HG02610 (cell line): ENCODE measurements at regions not wholly inside any gene's neighbourhood (a gene's known extent, or its start where the extent isn't known, plus 50 kb on each side); places are given as distances from the start of the nearest gene placed in this dataset.

Source experiments
- ATAC-seq: cut with Tn5 transposase; IDR thresholded peaks from one replicate; pipeline ENCODE4 v1.9.1; 2021; ENCODE audit warnings: mild to moderate bottlenecking, moderate library complexity; ENCODE audit not compliant: unreplicated experiment

- ATAC-seq = no peak
Measured at GRCh38 chr2:235345745-235346144, 148.1 kb upstream of the AGAP1 start.

DNA sequence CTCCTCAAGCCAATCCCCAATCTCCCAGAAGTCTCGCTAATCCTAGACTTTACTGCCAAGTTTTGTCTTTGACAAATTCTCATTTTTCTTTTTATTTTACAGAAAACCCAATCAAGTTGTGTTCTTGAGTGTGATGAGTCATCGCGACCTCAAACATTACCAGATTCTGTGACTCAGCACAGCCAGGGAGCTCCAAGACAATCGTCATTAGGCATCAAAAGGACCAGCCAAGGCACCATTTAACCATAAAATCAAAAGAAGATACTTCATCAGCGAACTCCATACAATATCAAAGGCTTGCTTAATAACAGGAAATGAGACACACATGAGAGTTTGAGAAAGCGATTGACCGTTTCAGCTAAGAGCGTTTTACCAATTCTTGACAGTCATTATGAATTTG, 146.2 kb upstream of the AGAP1 start:
- ATAC-seq = no peak

- ATAC-seq = no peak
Measured at GRCh38 chr2:235348329-235348728, 145.5 kb upstream of the AGAP1 start.

DNA sequence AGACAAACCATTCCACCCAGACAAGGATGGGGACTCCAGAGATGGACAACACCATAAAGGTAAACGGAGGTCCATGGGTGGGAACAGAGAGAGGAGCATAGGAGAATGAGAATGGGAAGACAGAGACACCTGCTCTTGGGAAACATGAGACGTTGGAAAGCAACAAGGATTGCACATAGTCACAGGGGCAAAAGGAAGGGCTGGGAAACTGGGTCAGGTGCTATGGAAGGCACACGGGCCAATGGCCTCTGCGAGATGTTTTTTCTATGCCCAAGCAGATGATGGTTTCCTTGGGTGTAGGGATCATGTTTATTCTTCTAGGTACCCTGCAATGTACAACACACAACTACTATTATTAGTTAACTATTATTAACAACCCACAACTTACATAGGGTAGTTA, 143.6 kb upstream of the AGAP1 start:
- ATAC-seq = no peak

- ATAC-seq = no peak
Measured at GRCh38 chr2:235352541-235352940, 141.3 kb upstream of the AGAP1 start.

- ATAC-seq = no peak
Measured at GRCh38 chr2:235357881-235358280, 136.0 kb upstream of the AGAP1 start.

- ATAC-seq = no peak
Measured at GRCh38 chr2:235358981-235359471, 134.8 kb upstream of the AGAP1 start.

DNA sequence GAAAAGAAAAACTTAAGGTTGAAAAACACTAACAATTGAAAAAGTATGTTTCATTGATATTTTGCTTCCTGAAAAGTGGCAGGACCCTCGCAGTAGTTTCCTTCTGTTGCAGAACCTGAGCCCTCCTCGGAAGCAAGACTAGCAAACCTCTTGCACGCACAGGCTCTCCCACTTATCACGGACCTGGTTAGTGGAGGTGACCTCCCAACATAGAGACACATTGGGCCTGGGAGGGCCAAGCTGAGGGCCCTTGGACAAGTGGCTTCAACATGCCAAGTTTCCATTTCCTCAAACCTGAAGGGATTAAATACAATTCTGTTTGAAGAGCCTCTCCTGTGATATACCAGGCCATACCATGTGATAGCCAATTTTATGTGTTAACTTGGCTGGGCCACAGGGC, 133.4 kb upstream of the AGAP1 start:
- no peak for ATAC-seq

- no peak for ATAC-seq
Measured at GRCh38 chr2:235365743-235366142, 128.1 kb upstream of the AGAP1 start.

DNA sequence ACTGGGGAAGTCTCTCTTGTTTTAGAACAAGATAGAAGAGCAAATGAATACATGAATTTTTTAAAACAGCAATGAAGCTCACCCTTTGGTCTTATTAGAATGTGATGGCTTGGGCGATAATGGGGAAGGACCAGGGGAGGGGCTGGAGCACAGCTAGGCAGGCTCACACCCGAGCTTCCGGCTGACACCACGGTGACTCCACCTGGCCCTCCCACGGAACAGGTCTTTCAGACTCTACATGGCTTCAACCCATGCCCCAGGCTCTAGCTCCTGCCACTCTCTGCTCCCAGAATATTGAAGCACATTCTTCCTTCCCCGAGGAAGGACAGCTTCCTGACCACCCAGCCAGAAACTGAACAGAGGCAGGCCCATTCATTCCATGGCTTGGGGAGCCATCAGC, 127.5 kb upstream of the AGAP1 start:
- no peak for ATAC-seq

GRCh38 chr2:235366807-235367206, 127.0 kb upstream of the AGAP1 start:
- ATAC-seq = no peak

DNA sequence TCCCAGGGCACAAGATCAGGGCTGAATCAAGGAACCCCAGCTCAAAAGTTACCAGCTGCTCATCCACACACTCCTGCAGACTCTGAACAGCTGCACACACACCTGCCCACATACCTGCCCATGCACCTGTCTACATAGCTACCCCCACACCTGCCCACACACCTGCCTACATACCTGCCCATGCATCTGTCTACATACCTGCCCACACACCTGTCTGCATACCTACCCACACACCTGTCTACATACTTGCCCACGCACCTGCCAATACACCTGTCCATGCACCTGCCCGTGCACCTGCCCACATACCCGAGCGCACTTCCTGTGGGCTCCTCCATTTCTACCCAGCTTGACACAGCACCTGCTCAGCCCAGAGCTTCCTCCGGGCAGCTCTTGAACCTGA, 122.8 kb upstream of the AGAP1 start:
- ATAC-seq = no peak

DNA sequence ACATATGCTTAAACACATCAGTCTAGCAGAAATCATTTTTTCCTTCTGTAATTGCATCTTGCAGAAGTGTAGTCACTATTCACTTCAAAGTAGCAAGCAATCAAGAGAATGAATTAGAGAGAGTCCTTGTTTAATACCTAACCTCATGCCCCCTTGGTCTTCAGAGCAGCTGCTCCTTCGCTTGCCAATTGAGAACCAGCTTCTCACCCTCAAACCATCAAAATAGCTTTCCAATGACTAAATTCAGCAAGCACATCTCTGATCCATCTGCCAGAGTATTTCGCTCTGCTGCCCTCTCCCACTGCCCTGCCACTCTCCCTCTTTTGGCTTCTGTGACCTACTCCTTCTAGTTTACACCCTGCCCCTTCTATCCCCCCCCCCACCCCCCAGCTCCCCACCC, 120.7 kb upstream of the AGAP1 start:
- ATAC-seq = no peak

GRCh38 chr2:235377176-235377575, 116.7 kb upstream of the AGAP1 start:
- no peak for ATAC-seq

GRCh38 chr2:235378246-235378645, 115.6 kb upstream of the AGAP1 start:
- ATAC-seq = no peak

GRCh38 chr2:235378944-235379343, 114.9 kb upstream of the AGAP1 start:
- ATAC-seq = no peak

GRCh38 chr2:235381261-235381912, 112.5 kb upstream of the AGAP1 start:
- no peak for ATAC-seq

DNA sequence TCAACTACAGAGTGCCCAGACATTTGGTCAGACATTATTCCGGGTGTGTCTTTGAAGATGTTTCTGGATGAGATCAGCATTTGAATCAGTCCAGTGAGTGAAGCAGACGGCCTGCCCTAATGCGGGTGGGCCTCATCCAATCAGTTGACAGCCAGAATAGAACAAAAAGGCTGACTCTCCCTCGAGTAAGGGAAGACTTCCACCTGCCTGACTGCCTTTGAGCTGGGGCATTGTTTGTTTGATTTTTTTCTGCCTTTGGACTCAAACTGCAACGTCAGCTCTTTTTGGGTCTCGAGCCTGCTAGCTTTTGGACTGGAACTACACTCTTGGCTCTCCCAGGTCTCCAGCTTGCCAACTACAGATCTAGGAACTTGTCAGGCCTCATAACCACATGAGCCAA, 111.7 kb upstream of the AGAP1 start:
- no peak for ATAC-seq

DNA sequence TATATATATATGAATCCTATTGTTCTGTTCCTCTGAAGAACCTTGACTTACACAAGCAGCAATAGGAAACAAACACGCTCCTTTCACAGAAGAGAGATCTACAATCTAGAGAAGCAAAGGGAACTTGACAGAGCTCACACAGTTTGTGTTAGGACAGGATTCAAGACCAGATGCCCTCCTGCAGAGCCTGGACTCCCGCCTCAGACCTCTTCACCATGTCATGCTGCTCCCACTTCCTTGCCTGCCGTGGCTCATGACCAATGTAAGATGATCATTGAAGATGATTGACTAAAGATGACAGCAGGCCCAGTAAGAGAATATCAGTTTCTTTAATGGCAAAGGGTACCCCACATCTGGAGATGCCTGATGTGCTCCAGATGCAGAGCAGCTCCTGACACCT, 111.2 kb upstream of the AGAP1 start:
- no peak for ATAC-seq

GRCh38 chr2:235383272-235383843, 110.5 kb upstream of the AGAP1 start:
- no peak for ATAC-seq

- ATAC-seq = no peak
Measured at GRCh38 chr2:235384624-235385023, 109.2 kb upstream of the AGAP1 start.

- no peak for ATAC-seq
Measured at GRCh38 chr2:235389626-235390025, 104.2 kb upstream of the AGAP1 start.
